ENCODE measurements at regions not wholly inside any gene's neighbourhood (a gene's known extent, or its start where the extent isn't known, plus 50 kb on each side); places are given as distances from the start of the nearest gene placed in this dataset.

DNA sequence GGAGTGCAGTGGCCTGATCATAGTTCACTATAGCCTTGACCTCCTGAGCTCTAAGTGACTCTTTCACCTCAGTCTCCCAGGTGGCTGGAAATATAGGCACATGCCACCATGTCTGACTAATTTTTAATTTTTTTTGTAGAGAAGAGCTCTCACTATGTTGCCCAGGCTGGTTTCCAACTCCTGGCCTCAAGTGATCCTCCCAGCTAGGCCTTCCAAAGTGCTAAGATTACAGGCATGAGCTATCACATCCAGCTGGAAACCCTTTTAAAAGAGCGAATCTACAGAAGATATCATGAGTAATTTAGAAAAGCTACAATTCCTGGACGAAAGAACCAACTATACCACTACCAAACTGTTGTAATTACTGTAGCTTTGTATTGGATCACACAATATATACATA, 394.4 kb upstream of the AUTS2 start:
- Histone ChIP-seq H3K9me3 (ENCODE audit: insufficient read depth in 2 of 2, low read depth in 1 of 2, low read length in 1 of 2) (no peaks in the 10 kb centered on the region), H4K5ac (ENCODE audit: insufficient read length, low read depth, low read length) (no peak overlapping the region), H4K91ac (replicated peaks; ENCODE audit: insufficient read length, low read length) (no peak overlapping the region), H3K4me2 (ENCODE audit: insufficient read depth in 1 of 2, low read depth in 2 of 2, low read length in 2 of 2) (no peak overlapping the region), H3K56ac (replicated peaks; ENCODE audit: insufficient read length, low read depth, low read length) (no peak overlapping the region), H3K79me2 (ENCODE audit: control insufficient read depth in 1 of 2, insufficient read depth in 2 of 2, low read length in 2 of 2) (no peaks in the 10 kb centered on the region), H2BK5ac (ENCODE audit: low read depth, low read length) (no peak overlapping the region), H3K27me3 (replicated peaks in 1 of 4; ENCODE audit: control insufficient read depth in 3 of 4, extremely low read depth in 1 of 4, insufficient read depth in 3 of 4, low read length in 3 of 4) (no peaks in the 10 kb centered on the region), H3K23me2 (ENCODE audit: low read depth, low read length) (no peaks in the 10 kb centered on the region), H3K27ac (ENCODE audit: low read depth, low read length) (no peak overlapping the region), H4K20me1 (replicated peaks in 1 of 2; ENCODE audit: control insufficient read depth in 1 of 2, insufficient read depth in 2 of 2, low read length in 2 of 2) (no peaks in the 10 kb centered on the region), H3K4ac (replicated peaks; ENCODE audit: insufficient read length, low read depth, low read length) (no peak overlapping the region), H2BK15ac (ENCODE audit: low read length) (no peak overlapping the region), H3K36me3 (ENCODE audit: control insufficient read depth in 2 of 4, insufficient read depth in 4 of 4, low read length in 3 of 4) (no peaks in the 10 kb centered on the region), H2BK120ac (replicated peaks; ENCODE audit: low read depth, low read length) (no peak overlapping the region), H3K18ac (ENCODE audit: extremely low read depth, low read length) (no peak overlapping the region), H2AFZ (ENCODE audit: low read length) (no peak overlapping the region), H3K4me3 (ENCODE audit: extremely low read depth in 1 of 4, insufficient read depth in 2 of 4, low read depth in 3 of 4, low read length in 4 of 4) (no peak overlapping the region), H3K14ac (ENCODE audit: insufficient read length) (no peak overlapping the region), H2BK20ac (ENCODE audit: low read length) (no peak overlapping the region), H3K9ac (replicated peaks in 1 of 4; ENCODE audit: extremely low read depth in 1 of 4, low read depth in 3 of 4, low read length in 3 of 4) (no peak overlapping the region), H2BK12ac (ENCODE audit: low read depth, low read length) (no peak overlapping the region), H3K79me1 (ENCODE audit: low read depth, low read length) (no peaks in the 10 kb centered on the region), H3K4me1 (replicated peaks in 1 of 4; ENCODE audit: control insufficient read depth in 3 of 4, insufficient read depth in 4 of 4, low read length in 3 of 4) (no peaks in the 10 kb centered on the region), H3K23ac (ENCODE audit: insufficient read length) (no peak overlapping the region), H2AK5ac (ENCODE audit: low read depth, low read length) (no peak overlapping the region), H4K8ac (ENCODE audit: extremely low read depth, insufficient read depth, low read length) (no peak overlapping the region)
- DNase-seq (ENCODE audit: low read depth in 1 of 2, low spot score in 2 of 2) (no peak), FAIRE-seq (no peak)
- ChIA-PET POLR2A (ENCODE audit: partially characterized antibody) (no interaction called here), CTCF (ENCODE audit: partially characterized antibody) (interaction anchor here (0.6 kb wide), 1 partner anchor 22 kb away, joined by 3 read pairs; no protein-coding TSS in a partner anchor)
- no peak for TF ChIP-seq CTBP2 (IDR thresholded peaks at IDR 0.05; ENCODE audit: borderline replicate concordance, insufficient read depth, insufficient read length, low read length)
- TF ChIP-seq EP300 (IDR thresholded peaks at IDR 0.05; ENCODE audit: borderline replicate concordance in 1 of 2, low read depth in 2 of 2, low read length in 2 of 2), result no peak
- TF ChIP-seq SUZ12 (IDR thresholded peaks at IDR 0.05; ENCODE audit: low read length), result no peak
- TF ChIP-seq POLR2AphosphoS5 (IDR thresholded peaks at IDR 0.05; ENCODE audit: low read depth, low read length), result no peak
- TF ChIP-seq CTCF (IDR thresholded peaks at IDR 0.05; ENCODE audit: control extremely low read depth in 1 of 3, insufficient read depth in 1 of 3, low read depth in 1 of 3, low read length in 3 of 3), result no peak
- no peak for TF ChIP-seq RAD21 (IDR thresholded peaks at IDR 0.05 in 1 of 2, conservative IDR thresholded peaks at IDR 0.05 in 1 of 2; ENCODE audit: low read depth in 2 of 2, low read length in 2 of 2)
- TF ChIP-seq SP2 (IDR thresholded peaks at IDR 0.05; ENCODE audit: low read length), result no peak
- TF ChIP-seq GTF2F1 (IDR thresholded peaks at IDR 0.05; ENCODE audit: borderline replicate concordance, low read depth, low read length), result no peak
- TF ChIP-seq CREB1 (IDR thresholded peaks at IDR 0.05), result no peak
- 96% methylated on average over 2 of the region's 2 CpGs; no CpG with 5 or more reads in 1 of the 2 experiments for WGBS, 2 experiments (ENCODE audit: extremely low coverage in 1 of 2, insufficient coverage in 1 of 2, insufficient read length in 1 of 2, insufficient replicate concordance in 2 of 2, low coverage in 1 of 2, low lambda C conversion rate in 2 of 2, missing lambda C conversion rate in 1 of 2)

All from H1 (cell line).